Activated CD4-positive, alpha-beta T cell treated with anti-CD3 and anti-CD28 coated beads for 48 hours (primary cell): ENCODE measurements at regions not wholly inside any gene's neighbourhood (a gene's known extent, or its start where the extent isn't known, plus 50 kb on each side); places are given as distances from the start of the nearest gene placed in this dataset.

Experiments
- DNase-seq: peaks from one replicate; pipeline ENCODE4 v3.0.0-alpha.2; 2020

DNA sequence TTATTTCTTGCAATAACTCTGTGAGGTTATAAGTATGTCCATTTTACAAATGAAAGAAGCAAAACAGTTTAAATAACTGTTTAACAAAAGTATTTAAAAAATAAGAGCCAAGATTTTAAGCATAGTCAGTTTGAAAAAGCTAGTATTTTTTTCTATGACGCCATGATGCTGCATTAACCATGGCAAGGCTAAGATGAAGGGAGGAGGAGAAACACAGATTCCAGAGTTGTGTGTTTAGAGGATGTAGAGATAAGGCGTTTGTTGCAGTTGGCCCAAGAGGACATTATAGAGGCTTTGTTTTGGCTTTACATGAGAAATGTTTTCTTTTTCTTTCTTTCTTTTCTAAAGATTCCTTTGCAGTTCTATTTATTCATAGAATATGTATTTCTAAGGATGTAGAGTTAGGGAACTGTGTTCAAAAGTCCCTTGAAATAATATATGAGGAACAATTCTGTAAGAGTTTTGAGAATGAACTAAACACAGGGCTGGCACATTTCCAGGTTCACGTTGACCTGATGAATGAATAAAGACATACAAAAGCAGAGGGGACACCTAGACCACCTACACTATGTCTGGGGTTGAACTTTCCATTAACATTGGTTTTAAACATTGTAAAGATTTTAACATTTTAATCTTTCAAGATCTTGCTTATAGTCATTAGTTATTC lies 244.2 kb downstream of the KCNS3 start:
- DNase-seq = no peak

DNA sequence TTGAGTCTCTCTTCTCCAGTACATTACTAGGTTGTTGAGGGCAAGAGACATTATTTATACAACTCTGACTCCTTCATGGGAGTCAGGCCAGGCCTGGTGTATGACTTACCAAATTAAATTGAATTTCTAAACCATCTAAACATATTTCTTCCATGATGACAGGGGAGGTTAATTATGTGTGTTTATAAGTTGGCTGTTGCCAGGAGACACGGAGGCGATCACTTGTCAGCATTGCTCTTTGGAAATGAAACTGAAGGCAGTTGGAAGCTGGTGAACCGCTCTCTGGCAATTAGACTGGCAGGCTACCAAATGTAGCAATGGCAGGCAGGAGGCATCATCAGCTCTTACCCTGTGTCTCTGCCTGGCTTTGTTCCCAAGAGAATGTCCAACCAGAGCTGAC lies 241.4 kb downstream of the KCNS3 start:
- no peak for DNase-seq

DNA sequence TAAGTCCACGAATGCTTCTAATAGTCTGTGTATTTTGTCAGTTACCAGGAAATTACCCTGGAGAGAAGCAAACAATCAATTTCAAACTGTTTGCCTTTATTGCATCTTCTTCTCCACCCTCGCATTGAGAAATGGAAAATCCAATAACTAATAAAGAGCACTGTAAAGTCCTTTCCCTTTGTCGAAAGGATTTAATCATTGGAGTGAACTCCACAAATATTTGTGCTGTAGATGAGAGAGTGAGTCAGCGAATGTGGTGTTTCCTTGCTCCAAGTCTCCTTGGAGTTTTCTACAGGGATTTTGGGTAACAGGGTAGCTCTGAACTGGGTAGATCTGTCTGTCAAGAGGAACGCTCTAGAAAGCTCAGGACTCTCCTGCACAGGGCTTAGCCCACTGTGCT lies 240.2 kb downstream of the KCNS3 start:
- no peak for DNase-seq

DNA sequence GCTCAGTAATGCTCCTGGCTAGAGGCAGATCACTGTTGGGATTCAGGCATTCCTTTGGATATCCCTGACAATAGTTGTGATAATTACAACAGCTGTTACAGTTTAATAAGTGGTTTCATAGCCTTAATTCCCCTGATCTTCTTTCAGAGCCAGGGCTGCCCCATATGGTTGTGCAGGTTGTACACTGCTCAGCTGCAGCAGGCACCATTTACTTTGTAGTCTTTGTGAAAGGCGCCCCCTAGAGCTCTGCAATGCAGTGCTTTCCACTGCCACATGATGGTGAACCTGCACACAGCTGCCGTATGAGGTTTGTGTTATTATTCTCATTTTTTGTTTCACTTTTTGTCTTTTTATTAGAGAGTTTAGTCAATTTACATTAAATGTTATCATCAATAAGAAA lies 239.1 kb downstream of the KCNS3 start:
- no peak for DNase-seq

DNA sequence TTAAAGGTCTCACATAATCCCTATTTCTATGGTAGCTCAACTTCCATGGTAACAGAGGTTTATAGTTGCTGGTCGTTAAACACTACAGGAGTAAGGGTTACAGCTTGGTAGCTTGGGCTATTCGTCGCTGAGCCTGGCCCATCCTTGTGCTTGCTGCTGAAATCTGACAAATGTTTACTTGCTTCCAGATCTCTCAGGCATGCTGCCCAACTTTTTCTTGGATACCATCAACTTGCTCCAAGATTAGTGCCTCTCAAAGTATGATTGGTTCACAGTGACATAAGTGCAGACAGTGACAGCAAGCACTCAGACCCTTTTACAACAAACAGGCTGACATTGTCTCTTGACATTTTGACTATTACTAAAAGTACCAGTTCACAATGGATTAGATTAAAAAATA lies 231.8 kb downstream of the KCNS3 start:
- DNase-seq = no peak

DNA sequence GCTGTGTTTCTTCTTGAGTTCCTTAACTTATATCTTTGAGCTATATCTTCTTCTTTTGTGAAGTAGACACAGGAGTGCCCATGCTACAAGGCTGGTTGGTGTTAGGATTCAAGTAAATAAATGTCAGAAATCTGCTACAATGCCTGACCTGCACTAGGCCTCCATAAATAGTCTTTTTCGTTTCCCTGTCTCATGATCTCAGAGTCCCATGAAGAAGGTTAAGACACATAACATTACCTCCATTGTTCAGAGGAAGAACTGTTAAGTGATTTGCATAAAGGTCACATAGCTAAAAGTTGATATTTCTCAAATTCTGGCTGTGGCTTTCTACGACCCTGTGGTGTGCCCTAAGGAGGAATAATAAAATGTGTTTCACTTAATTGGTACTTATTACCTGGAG lies 228.4 kb downstream of the KCNS3 start:
- DNase-seq = no peak

DNA sequence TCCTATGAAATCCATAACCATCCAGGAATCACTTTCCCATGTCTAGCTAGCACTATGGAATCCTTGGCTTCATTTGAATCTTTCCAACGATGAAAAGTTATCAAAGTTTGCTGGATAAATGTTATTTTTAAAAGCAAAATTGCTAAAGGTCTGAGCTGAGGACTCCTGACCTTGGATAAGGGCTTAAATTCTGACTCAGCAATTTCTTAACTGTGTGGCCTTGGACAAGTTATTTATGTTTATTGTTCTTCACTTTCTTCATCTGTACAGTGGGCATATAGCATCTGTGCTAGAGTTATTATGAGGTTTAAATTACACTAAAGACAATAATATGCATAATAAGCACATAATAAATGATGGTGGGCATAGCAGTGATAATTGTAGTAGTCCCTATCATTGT lies 227.5 kb downstream of the KCNS3 start:
- no peak for DNase-seq

DNA sequence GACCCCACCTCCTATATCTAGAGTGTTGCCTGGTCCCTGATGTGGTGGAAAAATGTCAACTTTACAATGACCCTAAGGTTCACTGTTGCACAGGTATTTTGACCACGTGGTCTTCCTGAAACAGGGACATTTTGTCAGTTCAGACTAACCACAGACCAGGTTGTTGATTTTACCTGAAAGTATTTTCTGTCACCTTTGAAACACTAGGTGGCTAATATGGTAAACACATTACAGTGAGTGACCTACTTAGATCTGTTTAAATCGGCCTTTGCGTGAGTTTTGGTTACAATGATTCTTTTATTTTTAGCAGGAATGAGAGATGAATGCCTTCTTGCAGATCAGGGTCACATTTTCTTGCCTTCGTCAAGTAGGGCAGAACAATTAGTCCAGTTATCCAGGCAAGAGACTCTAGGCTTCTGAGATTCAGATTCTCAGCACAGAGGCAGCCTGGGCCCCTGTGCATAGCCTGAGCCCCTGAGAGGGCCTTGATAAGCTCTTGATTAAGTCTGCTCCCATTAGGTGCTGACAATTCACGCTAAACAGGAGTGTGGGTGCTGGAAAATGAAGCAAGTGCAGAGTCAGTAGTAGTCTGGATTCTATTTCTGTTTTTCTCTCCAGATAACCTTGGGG lies 226.2 kb downstream of the KCNS3 start:
- DNase-seq = no peak

DNA sequence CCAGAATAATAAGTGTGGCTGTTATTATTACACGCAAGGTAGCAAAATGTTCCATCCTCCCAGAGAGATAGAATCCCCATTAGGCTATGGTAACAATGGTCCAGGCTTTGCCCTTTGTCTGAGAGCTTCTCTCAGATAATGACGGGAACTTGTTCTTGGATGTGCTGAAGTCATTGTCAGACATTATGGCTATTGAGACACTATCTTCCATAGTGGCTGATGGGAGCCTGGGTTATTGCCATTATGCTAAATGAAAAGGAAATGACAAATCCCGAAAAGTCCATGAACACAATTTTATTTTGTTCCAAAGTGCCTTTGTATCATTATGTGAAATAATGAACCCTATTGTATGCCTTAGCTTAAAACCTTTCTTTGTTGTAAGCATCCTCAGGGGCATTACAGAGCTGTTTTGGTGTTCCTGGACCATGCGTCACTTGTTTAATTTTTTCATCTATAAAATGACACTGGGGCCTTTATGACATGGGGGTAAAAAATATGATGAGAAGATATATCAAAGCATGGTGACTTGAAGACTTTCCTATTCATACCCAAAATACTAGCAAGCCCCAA lies 218.5 kb downstream of the KCNS3 start:
- DNase-seq = no peak

DNA sequence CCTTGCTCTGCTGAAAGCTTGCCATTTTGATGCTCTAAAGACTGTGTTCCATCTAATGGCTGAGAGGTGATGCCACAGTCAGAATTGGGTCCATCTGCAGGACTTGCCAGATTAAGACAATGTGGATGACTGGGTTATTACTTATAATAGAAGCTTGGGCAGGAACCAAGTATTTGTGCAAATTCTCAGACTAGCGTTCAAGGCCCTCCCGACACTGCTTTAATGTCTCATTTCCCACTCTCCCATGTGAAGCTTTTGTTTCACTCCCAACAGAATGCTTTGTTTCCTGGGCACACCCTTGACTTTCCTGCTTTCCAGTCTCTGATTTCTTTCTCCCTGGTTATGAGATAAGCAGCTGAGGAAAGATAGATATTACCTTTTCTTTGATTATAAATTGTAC lies 215.8 kb downstream of the KCNS3 start:
- DNase-seq = no peak

DNA sequence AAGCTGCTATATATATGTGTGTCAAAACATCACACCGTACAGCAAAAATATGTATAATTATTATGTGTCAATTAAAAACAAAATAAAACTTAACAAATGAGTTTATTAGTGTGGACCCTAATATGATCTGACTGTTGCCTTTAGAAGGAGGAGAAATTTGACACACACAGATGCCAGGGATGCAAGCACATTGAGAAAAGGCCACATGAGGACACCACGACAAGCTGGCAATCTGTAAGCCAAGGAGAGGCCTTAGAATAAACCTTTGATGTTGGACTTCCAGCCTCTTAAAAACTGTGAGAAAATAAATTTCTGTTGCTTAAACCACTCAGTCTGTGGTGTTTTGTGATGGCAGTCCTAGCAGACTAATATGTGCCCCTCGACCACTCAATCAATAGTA lies 214.7 kb downstream of the KCNS3 start:
- DNase-seq = no peak

DNA sequence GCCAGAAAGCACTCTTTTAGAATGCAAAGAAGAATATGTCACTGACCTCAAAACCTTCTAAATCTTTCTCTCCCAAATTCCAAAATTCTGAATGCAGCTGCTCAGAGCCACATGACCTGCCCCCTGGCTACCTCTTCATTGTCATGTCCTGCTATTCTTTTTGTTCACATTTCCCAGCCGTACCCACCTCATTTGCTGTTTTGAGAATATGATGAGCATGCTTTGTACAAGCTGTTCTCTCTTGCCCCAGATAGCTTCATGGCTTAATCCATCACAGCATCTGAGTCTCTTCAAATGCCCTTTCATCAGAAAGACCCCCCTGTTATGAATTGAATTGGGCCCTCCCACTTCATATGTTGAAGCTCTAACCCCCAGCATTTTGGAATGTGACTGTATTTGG lies 214.3 kb downstream of the KCNS3 start:
- DNase-seq = no peak

DNA sequence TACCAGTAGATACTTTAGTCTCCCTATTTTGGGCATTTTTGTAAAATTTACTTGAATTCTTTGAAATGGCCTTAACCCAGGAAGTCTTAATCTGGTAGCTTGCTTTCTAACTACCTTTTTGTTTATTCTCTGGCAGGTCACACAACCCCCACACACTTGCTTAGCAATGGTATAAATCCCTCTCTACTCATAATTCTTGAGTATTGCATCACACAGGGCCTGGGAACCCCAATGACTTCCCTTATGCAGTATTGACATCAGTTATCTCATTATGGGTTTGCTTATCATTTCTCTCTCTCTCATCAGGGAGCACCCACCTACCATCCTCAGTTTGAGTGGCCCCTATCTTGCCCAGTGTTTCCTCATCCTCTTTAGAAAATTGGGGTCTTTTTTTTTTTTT lies 207.1 kb downstream of the KCNS3 start:
- no peak for DNase-seq

DNA sequence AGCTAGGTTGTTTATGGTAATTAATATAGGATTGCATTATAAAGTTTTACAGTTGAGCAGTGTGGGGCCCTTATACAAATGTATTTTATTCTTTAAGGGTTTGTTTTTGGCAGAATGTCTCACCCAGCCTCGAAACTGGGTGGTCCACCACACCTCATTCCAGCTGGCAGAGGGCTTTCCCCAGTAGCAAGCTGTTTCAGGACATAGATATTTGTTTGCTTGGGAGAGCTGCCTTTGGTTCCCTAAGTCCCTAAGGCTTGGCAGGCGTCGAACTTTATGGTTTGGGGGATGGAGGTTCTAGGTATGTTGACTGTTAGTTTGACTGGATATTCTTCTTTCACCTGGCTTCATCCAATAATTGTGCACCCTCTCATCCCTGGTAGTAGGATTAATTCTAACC lies 205.9 kb downstream of the KCNS3 start:
- DNase-seq = no peak

DNA sequence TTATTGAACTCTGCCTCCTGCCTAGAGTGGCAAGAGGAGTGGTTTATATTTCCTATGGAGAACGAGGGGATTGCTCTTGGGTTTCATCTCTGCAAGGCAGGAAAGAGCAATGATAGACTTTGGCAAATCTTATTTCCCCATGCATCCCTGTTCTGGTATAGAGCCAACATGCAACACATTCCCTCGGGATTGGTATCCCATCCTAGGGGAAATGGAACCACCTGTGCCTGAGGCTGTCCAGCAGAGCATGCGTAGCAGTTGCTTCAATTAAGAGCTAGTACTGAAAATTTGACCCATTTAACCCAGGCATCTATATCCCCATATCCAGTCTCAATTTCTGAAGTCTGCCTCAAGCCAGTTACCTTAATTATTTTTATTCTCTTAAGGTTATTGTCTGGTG lies 205.3 kb downstream of the KCNS3 start:
- no peak for DNase-seq

DNA sequence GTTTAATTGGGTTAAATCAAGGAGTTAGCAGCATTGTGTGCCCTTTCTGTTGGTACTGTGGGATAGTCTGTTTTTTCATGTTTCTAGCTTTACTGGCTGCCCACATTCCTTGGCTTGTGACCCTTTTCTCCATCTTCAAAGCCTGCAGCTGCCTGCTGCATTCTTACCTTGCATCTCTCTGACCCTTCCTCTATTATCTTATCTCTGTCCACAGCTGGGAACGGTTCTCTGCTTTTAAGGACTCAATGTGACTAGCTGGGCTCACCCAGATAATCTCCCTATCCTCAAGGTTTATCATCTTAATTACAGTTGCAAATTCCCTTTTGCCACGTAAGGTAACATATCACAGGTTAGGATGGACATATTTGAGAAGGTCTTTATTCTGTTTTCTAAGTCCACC lies 199.7 kb downstream of the KCNS3 start:
- DNase-seq = no peak

DNA sequence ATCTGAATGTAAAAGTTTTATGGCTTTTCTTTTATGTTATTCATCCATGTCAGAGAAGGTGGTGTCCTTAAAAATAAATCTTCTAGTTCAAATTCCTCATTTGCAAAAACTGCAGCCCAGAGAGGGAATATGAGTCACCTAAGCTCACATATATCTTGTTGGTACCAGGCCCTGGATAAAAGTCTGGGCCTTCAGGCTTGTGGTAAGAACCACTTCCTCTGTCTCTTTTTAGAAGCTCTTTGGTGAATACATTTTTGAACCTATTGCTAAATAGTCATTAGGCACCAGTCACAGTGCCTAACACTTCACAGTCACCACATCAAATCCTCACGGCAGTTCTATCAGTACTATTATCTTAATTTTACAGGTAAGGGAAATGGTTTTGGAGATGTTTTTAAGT lies 199.2 kb downstream of the KCNS3 start:
- no peak for DNase-seq

DNA sequence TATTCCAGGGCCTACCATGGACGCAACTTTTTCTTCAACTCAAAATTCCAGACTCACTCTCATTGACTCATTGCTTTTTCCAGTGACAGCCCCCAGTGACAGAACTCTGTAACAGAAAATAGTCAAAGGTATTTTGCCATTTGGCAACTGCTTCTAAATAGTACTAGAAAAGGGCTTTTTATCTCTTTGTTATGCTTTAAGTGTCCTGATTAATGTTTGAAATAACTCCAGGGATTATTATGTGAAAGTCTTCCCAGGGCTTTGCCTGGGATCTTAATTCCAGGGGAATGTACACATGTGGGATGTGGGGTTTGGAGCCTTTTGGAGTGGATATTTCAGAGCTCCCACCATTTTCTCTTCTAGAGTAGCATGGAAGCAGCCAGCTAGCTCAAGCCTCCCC lies 198.8 kb downstream of the KCNS3 start:
- DNase-seq = no peak

DNA sequence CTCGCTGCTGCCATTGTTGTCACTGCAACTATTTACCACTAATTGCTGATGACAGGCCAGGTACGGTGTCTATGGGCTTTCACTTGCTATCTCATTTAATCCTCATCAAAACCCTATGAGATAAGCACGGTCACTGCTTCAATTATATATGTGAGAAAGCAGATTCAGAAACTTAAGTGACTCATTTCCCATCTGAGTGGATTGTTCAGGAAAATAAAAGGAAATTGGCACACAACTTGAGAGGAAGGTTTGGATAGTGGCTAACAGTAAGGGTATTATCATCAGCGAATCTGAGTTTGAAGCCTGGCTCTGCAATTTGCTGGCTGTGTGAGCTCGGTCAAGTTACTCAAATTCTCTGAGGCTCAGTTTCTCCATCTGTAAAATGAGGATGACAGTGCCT lies 196.0 kb downstream of the KCNS3 start:
- DNase-seq = no peak

DNA sequence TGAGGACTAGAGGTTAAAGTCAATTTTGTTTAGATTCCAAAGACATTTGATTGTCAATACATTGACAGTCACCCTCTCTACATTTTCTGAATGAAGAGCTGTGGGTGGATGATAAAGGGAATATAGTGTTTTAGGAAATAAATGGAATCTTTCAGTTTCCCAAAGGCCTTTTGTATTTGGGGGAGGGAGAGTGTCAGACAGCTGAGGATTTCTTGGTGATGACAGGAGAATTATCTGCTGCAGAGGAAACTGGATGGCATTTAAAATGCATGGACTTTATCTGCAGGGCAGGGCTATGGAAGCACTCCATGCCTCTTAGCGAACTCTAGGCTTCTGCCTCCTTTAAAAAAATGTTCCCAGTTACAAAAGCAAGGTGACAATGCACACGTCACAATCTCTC lies 195.1 kb downstream of the KCNS3 start:
- no peak for DNase-seq

DNA sequence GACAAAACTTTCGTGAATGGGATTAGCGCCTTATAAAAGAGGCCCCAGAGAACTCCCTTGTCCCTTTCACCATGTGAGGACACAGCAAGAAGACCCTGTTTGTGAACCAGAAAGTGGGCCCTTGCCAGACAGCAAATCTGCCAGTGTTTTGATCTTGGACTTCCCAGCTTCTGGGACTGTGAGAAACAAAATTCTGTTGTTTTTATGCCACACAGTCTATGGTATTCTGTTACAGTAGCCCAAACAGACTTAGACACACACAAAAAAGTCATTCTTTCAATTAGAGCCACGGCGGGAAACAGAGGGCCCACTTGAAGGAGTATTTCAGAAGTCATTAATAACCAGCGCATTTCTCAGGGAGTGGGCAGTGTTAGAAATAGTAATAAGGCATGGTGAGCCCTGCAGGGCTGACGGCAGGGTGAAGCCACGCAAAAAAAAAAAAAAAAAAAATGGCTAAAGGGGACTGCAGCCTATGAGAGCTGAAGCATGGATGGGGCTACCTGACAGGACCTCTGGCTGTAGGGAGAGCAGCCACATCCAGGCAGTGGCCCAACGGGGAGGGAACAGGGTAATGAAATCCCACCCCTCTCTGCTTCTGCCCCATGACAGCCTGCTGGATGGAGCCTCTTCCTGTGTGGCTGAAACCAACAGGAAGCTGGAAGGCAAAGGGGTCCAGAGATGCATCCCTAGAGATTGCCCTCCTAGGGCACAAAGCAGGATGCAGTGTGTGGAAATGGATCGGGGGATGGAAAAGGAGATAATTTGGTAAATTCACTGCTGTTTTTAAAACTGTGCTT lies 189.3 kb downstream of the KCNS3 start:
- no peak for DNase-seq

DNA sequence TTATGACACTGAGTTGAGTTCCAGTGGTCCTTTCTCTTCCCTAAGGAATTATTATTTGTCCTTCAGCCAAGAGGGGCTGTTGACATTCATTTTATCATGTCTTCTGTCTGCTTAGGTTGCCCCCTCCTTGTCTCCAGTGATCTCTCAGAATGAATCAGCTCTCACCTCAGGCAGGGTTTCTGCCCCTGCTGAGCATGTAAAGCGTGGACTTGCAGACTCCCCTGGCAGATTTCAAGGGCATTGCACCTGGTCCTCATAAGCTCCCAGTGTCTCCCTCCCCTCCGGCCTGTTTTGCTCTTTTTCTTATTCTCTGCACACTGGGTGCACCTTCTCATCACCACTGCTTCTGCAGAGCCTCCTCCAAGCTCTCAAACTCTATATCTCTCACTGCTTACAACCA lies 188.4 kb downstream of the KCNS3 start:
- DNase-seq = no peak

DNA sequence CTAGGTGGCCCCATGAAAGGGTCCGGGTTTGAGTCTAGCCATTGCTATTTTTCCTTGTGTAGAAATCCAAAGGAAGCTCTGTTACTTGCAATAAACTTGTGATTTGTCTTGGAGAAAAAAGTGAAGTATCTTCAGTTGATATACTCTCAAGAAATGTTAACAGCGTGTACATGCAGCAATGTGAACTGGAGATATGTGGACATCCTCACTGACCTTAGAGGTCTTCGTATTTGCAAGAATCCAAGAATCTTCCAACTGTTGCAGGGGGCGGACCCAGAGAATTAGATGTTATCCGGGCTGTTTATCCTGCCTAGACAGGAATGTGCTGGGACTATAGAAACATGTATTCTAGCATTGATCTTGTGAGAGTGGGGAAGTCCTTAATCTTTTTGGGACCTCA lies 187.6 kb downstream of the KCNS3 start:
- no peak for DNase-seq

DNA sequence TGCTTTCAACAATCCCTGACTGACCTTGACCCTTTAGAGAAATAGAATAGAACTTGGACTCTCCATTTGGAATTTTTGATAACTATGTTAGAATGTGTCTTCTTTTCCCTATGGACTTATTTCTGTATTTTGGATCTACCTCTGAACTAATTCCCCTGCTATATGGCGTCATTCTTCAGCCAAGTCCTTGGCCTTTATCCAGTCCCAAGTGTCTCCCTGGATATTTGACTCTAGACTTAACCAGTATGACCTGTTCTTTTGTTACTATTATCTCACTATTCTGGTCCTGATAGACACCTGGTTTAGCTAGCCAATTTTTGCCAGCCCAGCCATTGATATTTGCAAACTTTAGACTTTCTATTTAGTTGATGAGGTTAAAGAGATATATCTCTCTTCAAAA lies 186.8 kb downstream of the KCNS3 start:
- DNase-seq = no peak
